ENCODE measurements at regions not wholly inside any gene's neighbourhood (a gene's known extent, or its start where the extent isn't known, plus 50 kb on each side); places are given as distances from the start of the nearest gene placed in this dataset.

DNA sequence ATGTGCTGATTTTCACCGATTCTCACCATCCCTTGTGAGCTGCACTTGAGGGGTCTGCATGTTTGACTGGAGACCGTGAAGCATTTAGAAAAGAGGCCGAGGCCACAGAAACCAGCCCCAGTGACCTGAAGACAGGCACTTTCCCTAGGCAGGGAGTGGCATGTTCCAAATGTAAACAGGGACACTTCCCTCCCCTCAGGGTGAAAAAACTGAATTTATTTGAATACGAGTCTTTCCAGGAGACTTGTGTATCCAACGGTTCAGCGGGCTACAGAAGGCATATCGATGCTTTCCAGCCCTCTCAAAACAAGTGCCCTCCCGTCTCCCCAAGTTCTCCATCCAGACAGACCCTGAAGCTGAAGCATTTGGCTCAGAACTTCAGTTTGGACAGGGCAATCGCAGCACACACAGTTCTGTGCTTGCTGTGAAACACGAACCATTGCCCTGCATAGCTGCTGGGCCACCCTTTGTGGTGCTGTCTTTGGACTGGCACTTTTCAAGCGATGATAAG lies 106.1 kb downstream of the ZIC5 start (continued):
- no peak for TF ChIP-seq GTF2F1 (IDR thresholded peaks at IDR 0.05; ENCODE audit: borderline replicate concordance, low read depth, low read length)

Data from H1 (cell line).